ENCODE measurements at regions not wholly inside any gene's neighbourhood (a gene's known extent, or its start where the extent isn't known, plus 50 kb on each side); places are given as distances from the start of the nearest gene placed in this dataset.

- intact Hi-C loops (cut with DNase I), result no loop called here
- TF ChIP-seq POLR2A (IDR thresholded peaks at IDR 0.05), result no peak
- TF ChIP-seq CTCF (IDR thresholded peaks at IDR 0.05), result no peak
- no peak for TF ChIP-seq POLR2AphosphoS5 (IDR thresholded peaks at IDR 0.05; ENCODE audit: insufficient read depth in 1 of 2, low read depth in 1 of 2)
- no peak overlapping the region for H3K4me3 ChIP-seq
- H3K9me3 ChIP-seq, result no peaks in the 10 kb centered on the region
- peak overlapping the region; percentile 71 for H3K27ac ChIP-seq
- no peaks in the 10 kb centered on the region for H3K36me3 ChIP-seq
- DNase-seq (ENCODE audit: extremely low spot score in 2 of 2), result no peak
- H3K27me3 ChIP-seq, result no peaks in the 10 kb centered on the region
- peaks cover 22% of the 10 kb centered on the region for H3K4me1 ChIP-seq
Observed at GRCh38 chr15:39486621-39487457, 94.0 kb upstream of the THBS1 start.

GRCh38 chr15:39487458-39487735 lies 93.5 kb upstream of the THBS1 start:
- Histone ChIP-seq H3K36me3 (no peaks in the 10 kb centered on the region), H3K27me3 (no peaks in the 10 kb centered on the region), H3K4me3 (no peak overlapping the region), H3K9me3 (no peaks in the 10 kb centered on the region), H3K4me1 (peaks cover 25% of the 10 kb centered on the region), H3K27ac (peak overlapping the region; percentile 71)
- TF ChIP-seq POLR2A (IDR thresholded peaks at IDR 0.05) (no peak), CTCF (IDR thresholded peaks at IDR 0.05) (no peak), POLR2AphosphoS5 (IDR thresholded peaks at IDR 0.05; ENCODE audit: insufficient read depth in 1 of 2, low read depth in 1 of 2) (no peak)
- intact Hi-C loops (cut with DNase I), result no loop called here
- DNase-seq (ENCODE audit: extremely low spot score in 2 of 2), result no peak

GRCh38 chr15:39488516-39488915 lies 92.4 kb upstream of the THBS1 start:
- Histone ChIP-seq H3K4me1 (peaks cover 27% of the 10 kb centered on the region), H3K36me3 (no peaks in the 10 kb centered on the region), H3K27ac (peak overlapping the region; percentile 71), H3K4me3 (no peak overlapping the region), H3K27me3 (no peaks in the 10 kb centered on the region), H3K9me3 (no peaks in the 10 kb centered on the region)
- intact Hi-C loops (cut with DNase I), result no loop called here
- no peak for DNase-seq (ENCODE audit: extremely low spot score in 2 of 2)
- no peak for TF ChIP-seq CTCF (IDR thresholded peaks at IDR 0.05)
- no peak for TF ChIP-seq POLR2A (IDR thresholded peaks at IDR 0.05)
- peak in 1 of 2 donors; percentile 79 for TF ChIP-seq POLR2AphosphoS5 (IDR thresholded peaks at IDR 0.05; ENCODE audit: insufficient read depth in 1 of 2, low read depth in 1 of 2)

GRCh38 chr15:39488961-39489360 lies 91.9 kb upstream of the THBS1 start:
- Histone ChIP-seq H3K9me3 (no peaks in the 10 kb centered on the region), H3K4me1 (peaks cover 27% of the 10 kb centered on the region), H3K27ac (peak overlapping the region; percentile 52), H3K4me3 (no peak overlapping the region), H3K27me3 (no peaks in the 10 kb centered on the region), H3K36me3 (no peaks in the 10 kb centered on the region)
- DNase-seq (ENCODE audit: extremely low spot score in 2 of 2), result no peak
- TF ChIP-seq POLR2AphosphoS5 (IDR thresholded peaks at IDR 0.05; ENCODE audit: insufficient read depth in 1 of 2, low read depth in 1 of 2) (no peak), POLR2A (IDR thresholded peaks at IDR 0.05) (no peak), CTCF (IDR thresholded peaks at IDR 0.05) (no peak)
- intact Hi-C loops (cut with DNase I), result no loop called here

GRCh38 chr15:39491115-39491885 lies 89.6 kb upstream of the THBS1 start:
- no peak overlapping the region for H3K4me3 ChIP-seq
- TF ChIP-seq POLR2A (IDR thresholded peaks at IDR 0.05) (no peak), CTCF (IDR thresholded peaks at IDR 0.05) (no peak), POLR2AphosphoS5 (IDR thresholded peaks at IDR 0.05; ENCODE audit: insufficient read depth in 1 of 2, low read depth in 1 of 2) (peak in 1 of 2 donors; percentile 16)
- DNase-seq (ENCODE audit: extremely low spot score in 2 of 2), result no peak
- H3K36me3 ChIP-seq, result no peaks in the 10 kb centered on the region
- H3K27me3 ChIP-seq, result no peaks in the 10 kb centered on the region
- intact Hi-C loops (cut with DNase I), result loop anchor here (10.0 kb wide), 1 partner anchor 84 kb away; no protein-coding TSS in a partner anchor
- H3K4me1 ChIP-seq, result peaks cover 25% of the 10 kb centered on the region
- peak overlapping the region; percentile 43 for H3K27ac ChIP-seq
- H3K9me3 ChIP-seq, result no peaks in the 10 kb centered on the region

All from vagina (tissue), 2 donors.